Left forelimb (tissue), 1 donor: ENCODE measurements at regions not wholly inside any gene's neighbourhood (a gene's known extent, or its start where the extent isn't known, plus 50 kb on each side); places are given as distances from the start of the nearest gene placed in this dataset.

ENCODE experiments used
- DNase-seq: peaks from one replicate; pipeline ENCODE4 v3.0.0-alpha.2; 2018; ENCODE audit warnings: low spot score

DNA sequence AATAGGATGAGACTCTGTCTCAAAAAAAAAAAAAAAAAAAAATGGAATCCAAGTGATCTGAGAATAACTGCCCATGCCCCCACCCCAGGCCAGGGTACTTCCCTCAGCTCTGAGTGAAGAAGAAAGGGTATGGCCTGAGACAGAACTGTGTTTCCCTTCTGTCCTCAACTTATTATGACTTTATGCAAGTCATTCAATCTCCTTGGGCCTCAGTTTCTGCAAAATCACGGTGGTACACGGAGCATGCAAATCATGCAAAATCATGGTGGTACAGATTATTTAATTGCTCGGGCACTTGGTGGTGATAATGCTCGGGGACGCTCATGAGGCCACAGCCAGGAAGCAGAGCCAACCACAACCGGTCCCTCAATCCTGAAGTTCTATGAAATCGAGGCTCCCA lies 56.5 kb upstream of the TBX3 start:
- no peak for DNase-seq

DNA sequence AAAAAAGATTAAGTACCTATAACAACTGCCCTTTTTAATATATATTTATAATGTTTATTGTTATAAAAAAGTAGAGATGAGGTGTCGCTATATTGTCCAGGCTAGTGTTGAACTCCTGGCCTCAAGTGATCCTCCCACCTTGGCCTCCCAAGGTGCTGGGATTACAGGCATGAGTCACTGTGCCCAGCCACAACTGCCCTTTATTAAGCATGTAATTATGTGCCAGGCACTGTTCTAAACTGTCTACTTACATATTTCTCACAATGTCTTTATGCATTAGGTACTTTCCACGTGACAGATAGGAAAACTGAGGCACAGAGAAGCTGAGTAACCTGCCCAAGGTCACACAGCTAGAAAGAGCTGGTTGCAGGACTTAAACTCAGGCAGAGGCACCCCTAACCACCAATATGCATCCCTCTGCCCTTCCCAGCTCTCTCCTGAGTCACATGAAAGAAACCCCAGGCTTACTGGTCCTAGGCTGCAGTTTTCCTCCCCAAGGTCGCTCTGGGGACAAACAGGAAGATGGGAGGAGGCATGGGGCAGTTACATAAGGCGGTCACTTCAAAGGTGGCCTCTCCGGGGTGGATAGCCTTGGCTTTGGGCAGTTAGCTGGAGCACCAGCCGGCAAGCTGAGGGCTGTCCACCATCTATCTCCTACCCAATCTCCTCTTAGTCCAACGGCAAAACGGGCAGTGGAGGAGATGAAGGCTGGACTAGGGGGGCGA lies 54.6 kb upstream of the TBX3 start:
- no peak for DNase-seq

- DNase-seq = no peak
Observed at GRCh38 chr12:114735680-114736374, 51.9 kb upstream of the TBX3 start.

GRCh38 chr12:114735011-114735410 lies 51.0 kb upstream of the TBX3 start:
- no peak for DNase-seq

DNA sequence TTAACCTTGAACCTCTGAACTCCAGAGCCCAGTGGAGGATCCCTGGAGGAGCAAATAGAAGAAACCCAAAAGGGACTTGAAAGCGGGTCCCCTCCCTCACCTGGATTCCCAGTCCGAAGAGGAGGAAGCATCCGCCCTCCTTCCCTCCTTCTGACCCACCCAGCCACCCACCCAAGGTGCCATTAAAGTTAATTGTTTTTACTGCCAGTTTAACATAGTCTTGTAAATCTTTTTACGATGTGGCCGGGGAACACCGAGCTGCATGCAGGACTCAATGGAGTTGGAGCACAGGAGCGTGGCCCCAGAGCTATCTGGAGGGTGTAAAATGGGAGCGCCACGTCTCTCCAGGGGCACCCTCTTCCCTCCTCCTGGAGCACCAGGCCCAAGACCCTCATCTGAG lies 49.9 kb upstream of the TBX3 start:
- DNase-seq = no peak
